IMR-90 (cell line): ENCODE measurements at regions not wholly inside any gene's neighbourhood (a gene's known extent, or its start where the extent isn't known, plus 50 kb on each side); places are given as distances from the start of the nearest gene placed in this dataset.

Source experiments
- ATAC-seq: fragments of 200-7000 bp; cut with Tn5 transposase; 2 replicates; pipeline ENCODE4 v1.9.1; 2020; ENCODE audit warnings: low read depth, mild to moderate bottlenecking, moderate library complexity
- BruUV-seq: library from RNA; stranded (reverse); fragments of 400-500 nt; replicated peaks from 2 replicates; lab custom pipeline; 2021; lab: Mats Ljungman, UMichigan
- CTCF ChIA-PET: fragments of 300-600 bp; formaldehyde crosslinking; extraction: SDS; loops from one replicate; lab custom pipeline; 2021; ENCODE audit warnings: antibody characterized with exemption; lab: Yijun Ruan, JAX
- POLR2A ChIA-PET: fragments of 300-600 bp; sonication (Branson Sonifier 250); formaldehyde crosslinking; loops from one replicate; lab custom pipeline; 2022; ENCODE audit warnings: antibody characterized with exemption; ENCODE audit not compliant: unreplicated experiment; lab: Charles Lee
- DNase-seq: peaks from one replicate; pipeline ENCODE4 v3.0.0; 2013
- H2AFZ ChIP-seq: replicated peaks from 2 replicates; pipeline ENCODE3; 2013; ENCODE audit warnings: low read length, mild to moderate bottlenecking; ENCODE audit not compliant: poor library complexity
- H2AK5ac ChIP-seq: 2 replicates; pipeline ENCODE4 v1.6.1; 2013; ENCODE audit warnings: low read depth, low read length, inconsistent platforms
- H2AK9ac ChIP-seq: replicated peaks from 2 replicates; pipeline ENCODE3; 2013; ENCODE audit warnings: mild to moderate bottlenecking, low read depth, low read length, moderate library complexity; ENCODE audit not compliant: poor library complexity
- H2BK120ac ChIP-seq: 2 replicates; pipeline ENCODE4 v1.6.1; 2013; ENCODE audit warnings: low read depth, low read length, inconsistent platforms
- H2BK15ac ChIP-seq: 3 replicates; pipeline ENCODE4 v1.6.1; 2013; ENCODE audit warnings: low read depth, low read length, inconsistent platforms
- H2BK20ac ChIP-seq: 2 replicates; pipeline ENCODE4 v1.6.1; 2013; ENCODE audit warnings: low read depth, mild to moderate bottlenecking, inconsistent platforms, low read length, moderate library complexity
- H2BK5ac ChIP-seq: 2 replicates; pipeline ENCODE4 v1.6.1; 2013; ENCODE audit warnings: mild to moderate bottlenecking, low read depth, low read length, inconsistent platforms; ENCODE audit not compliant: poor library complexity, severe bottlenecking
- H3K14ac ChIP-seq: replicated peaks from 2 replicates; pipeline ENCODE4 v1.6.1; 2013; ENCODE audit warnings: low read depth, low read length, inconsistent platforms
- H3K18ac ChIP-seq: 2 replicates; pipeline ENCODE4 v1.6.1; 2013; ENCODE audit warnings: low read depth, low read length, control low read depth
- H3K23ac ChIP-seq: 2 replicates; pipeline ENCODE4 v1.6.1; 2013; ENCODE audit warnings: low read depth, low read length, inconsistent platforms
- H3K27ac ChIP-seq: 2 replicates; pipeline ENCODE4 v1.5.1; 2013; ENCODE audit warnings: mild to moderate bottlenecking, control low read depth, low read length; ENCODE audit not compliant: insufficient read depth
- H3K27me3 ChIP-seq: 2 replicates; pipeline ENCODE4 v1.6.1; 2013; ENCODE audit warnings: low read length; ENCODE audit not compliant: control insufficient read depth, insufficient read depth
- H3K36me3 ChIP-seq: 2 replicates; pipeline ENCODE4 v1.6.1; 2013; ENCODE audit warnings: low read length, mixed read lengths; ENCODE audit not compliant: control insufficient read depth, insufficient read depth
- H3K4ac ChIP-seq: 2 replicates; pipeline ENCODE4 v1.6.1; 2013; ENCODE audit warnings: low read depth, low read length, inconsistent platforms
- H3K4me1 ChIP-seq: 2 replicates; pipeline ENCODE4 v1.6.1; 2013; ENCODE audit warnings: low read length, mixed read lengths; ENCODE audit not compliant: control insufficient read depth, insufficient read depth
- H3K4me2 ChIP-seq: 2 replicates; pipeline ENCODE4 v1.6.1; 2013; ENCODE audit warnings: low read depth, mild to moderate bottlenecking, control low read depth, low read length, moderate library complexity
- H3K4me3 ChIP-seq: 2 replicates; pipeline ENCODE4 v1.5.1; 2013; ENCODE audit warnings: low read depth, mild to moderate bottlenecking, control low read depth, low read length, moderate library complexity; ENCODE audit not compliant: insufficient read depth
- H3K56ac ChIP-seq: 2 replicates; pipeline ENCODE4 v1.6.1; 2013; ENCODE audit warnings: low read length, inconsistent platforms; ENCODE audit not compliant: insufficient read depth; ENCODE audit errors: extremely low read depth
- H3K79me1 ChIP-seq, 2 experiments: 2 replicates each; pipeline ENCODE4 v1.6.1; 2013; ENCODE audit warnings: low read length in 2 of 2, inconsistent platforms in 1 of 2, low read depth in 1 of 2
- H3K9ac ChIP-seq: 2 replicates; pipeline ENCODE4 v1.6.1; 2013; ENCODE audit warnings: low read depth, low read length, control low read depth
- H3K9me1 ChIP-seq: 2 replicates; pipeline ENCODE4 v1.6.1; 2013; ENCODE audit warnings: low read length, inconsistent platforms; ENCODE audit not compliant: insufficient read depth
- H3K9me3 ChIP-seq: 2 replicates; pipeline ENCODE4 v1.6.1; 2013; ENCODE audit warnings: low read length; ENCODE audit not compliant: control insufficient read depth, insufficient read depth
- H4K20me1 ChIP-seq: 2 replicates; pipeline ENCODE4 v1.6.1; 2013; ENCODE audit warnings: low read length, inconsistent platforms; ENCODE audit not compliant: insufficient read depth
- H4K5ac ChIP-seq: 2 replicates; pipeline ENCODE4 v1.6.1; 2013; ENCODE audit warnings: mild to moderate bottlenecking, low read depth, low read length, control low read depth
- H4K8ac ChIP-seq, 2 experiments: 2 replicates each; pipeline ENCODE4 v1.6.1; 2013; ENCODE audit warnings: low read depth in 2 of 2, low read length in 2 of 2, control low read depth in 1 of 2, inconsistent platforms in 1 of 2
- H4K91ac ChIP-seq: 2 replicates; pipeline ENCODE4 v1.6.1; 2013; ENCODE audit warnings: low read depth, low read length, inconsistent platforms; ENCODE audit not compliant: insufficient read depth
- BHLHE40 ChIP-seq: fragments of 150-350 bp; IDR thresholded peaks from 2 replicates; pipeline ENCODE4 v1.6.1; 2016; ENCODE audit warnings: mild to moderate bottlenecking, low read depth, low read length
- CEBPB ChIP-seq: IDR thresholded peaks from 2 replicates; pipeline ENCODE4 v1.6.1; 2012; ENCODE audit warnings: low read depth, low read length, improper control_type of control experiment
- CHD1 ChIP-seq: IDR thresholded peaks from 2 replicates; pipeline ENCODE4 v1.6.1; 2012; ENCODE audit warnings: low read depth, low read length, improper control_type of control experiment
- CTCF ChIP-seq: conservative IDR thresholded peaks from 2 replicates; pipeline ENCODE4 v1.5.1; 2012; ENCODE audit warnings: mild to moderate bottlenecking, low read depth, low read length, improper control_type of control experiment
- ELK1 ChIP-seq: fragments of 150-350 bp; IDR thresholded peaks from 2 replicates; pipeline ENCODE4 v1.6.1; 2016; ENCODE audit warnings: low read depth, mild to moderate bottlenecking, low read length, moderate library complexity, borderline replicate concordance
- FOS ChIP-seq: fragments of 150-350 bp; IDR thresholded peaks from 2 replicates; pipeline ENCODE4 v1.6.1; 2016; ENCODE audit warnings: low read depth, low read length
- MAFK ChIP-seq: IDR thresholded peaks from 2 replicates; pipeline ENCODE4 v1.6.1; 2012; ENCODE audit warnings: low read depth, low read length, improper control_type of control experiment
- MAZ ChIP-seq: IDR thresholded peaks from 2 replicates; pipeline ENCODE4 v1.6.1; 2012; ENCODE audit warnings: low read depth, mild to moderate bottlenecking, low read length, improper control_type of control experiment, moderate library complexity, borderline replicate concordance
- MXI1 ChIP-seq: IDR thresholded peaks from 2 replicates; pipeline ENCODE4 v1.6.1; 2012; ENCODE audit warnings: low read depth, mild to moderate bottlenecking, low read length, moderate library complexity, borderline replicate concordance
- NFE2L2 ChIP-seq: fragments of 150-350 bp; IDR thresholded peaks from 2 replicates; pipeline ENCODE4 v1.6.1; 2016; ENCODE audit warnings: low read depth, mild to moderate bottlenecking, low read length
- POLR2A ChIP-seq: IDR thresholded peaks from 2 replicates; pipeline ENCODE4 v1.6.1; 2012; ENCODE audit warnings: mild to moderate bottlenecking, low read depth, low read length
- RAD21 ChIP-seq: IDR thresholded peaks from 2 replicates; pipeline ENCODE4 v1.6.1; 2012; ENCODE audit warnings: low read length, improper control_type of control experiment
- RCOR1 ChIP-seq: IDR thresholded peaks from 2 replicates; pipeline ENCODE4 v1.6.1; 2012; ENCODE audit warnings: mild to moderate bottlenecking, low read length, improper control_type of control experiment; ENCODE audit not compliant: insufficient replicate concordance
- RFX5 ChIP-seq: IDR thresholded peaks from 2 replicates; pipeline ENCODE4 v1.8.0; 2012; ENCODE audit warnings: low read depth, mild to moderate bottlenecking, low read length, moderate library complexity
- SMC3 ChIP-seq: fragments of 150-350 bp; IDR thresholded peaks from 2 replicates; pipeline ENCODE4 v1.6.1; 2016; ENCODE audit warnings: low read depth, mild to moderate bottlenecking, antibody characterized with exemption, low read length, moderate library complexity
- USF2 ChIP-seq: fragments of 150-350 bp; IDR thresholded peaks from 2 replicates; pipeline ENCODE4 v1.6.1; 2017; ENCODE audit warnings: mild to moderate bottlenecking, antibody characterized with exemption, low read length, low read depth
- WGBS, 2 experiments: methylation state at CpG; one replicate each; pipeline versions ENCODE4 v1.1.5 to v1.1.7; 2013; ENCODE audit warnings: missing lambda C conversion rate in 2 of 2; ENCODE audit not compliant: insufficient read length in 1 of 2; ENCODE audit errors: extremely low coverage in 2 of 2; 5-methylcytosine and 5-hydroxymethylcytosine counted together
- dilution Hi-C: fragments of 300-500 bp; cut with HindIII; formaldehyde crosslinking; loops from one replicate; pipeline ENCODE4 v1.14.3; 2018; ENCODE audit warnings: low sequenced_read_pairs; ENCODE audit not compliant: unreplicated experiment
- in situ Hi-C: fragments of 300-500 bp; cut with MboI; formaldehyde crosslinking; loops from 3 replicates; pipeline ENCODE4 v1.14.3; 2019; ENCODE audit warnings: low sequenced_read_pairs, inconsistent platforms, mixed read lengths
- intact Hi-C: fragments of 100-400 bp; cut with micrococcal nuclease; formaldehyde crosslinking; loops from 2 replicates; pipeline ENCODE4 v1.10.0; 2022

GRCh38 chr11:109043315-109043714 is 378.4 kb downstream of the DDX10 start:
- no peak overlapping the region for H3K14ac ChIP-seq
- dilution Hi-C loops, result no loop called here
- H3K9ac ChIP-seq, result no peak overlapping the region
- H2BK120ac ChIP-seq, result no peak overlapping the region
- H2BK15ac ChIP-seq, result no peak overlapping the region
- H4K5ac ChIP-seq, result no peak overlapping the region
- H3K27ac ChIP-seq, result no peak overlapping the region
- no peak overlapping the region for H3K4me2 ChIP-seq
- H4K91ac ChIP-seq, result no peak overlapping the region
- in situ Hi-C loops, result no loop called here
- DNase-seq (no peak), ATAC-seq (no peak)
- H3K36me3 ChIP-seq, result no peaks in the 10 kb centered on the region
- H3K4me1 ChIP-seq, result no peaks in the 10 kb centered on the region
- H3K27me3 ChIP-seq, result no peaks in the 10 kb centered on the region
- CTCF ChIA-PET, result no interaction called here
- no peak overlapping the region for H2AK9ac ChIP-seq
- TF ChIP-seq SMC3 (no peak), MAZ (no peak), USF2 (no peak), CTCF (no peak), RCOR1 (no peak), MAFK (no peak), CHD1 (no peak), FOS (no peak), RFX5 (no peak), ELK1 (no peak), POLR2A (no peak), NFE2L2 (no peak), RAD21 (no peak), MXI1 (no peak), BHLHE40 (no peak), CEBPB (no peak)
- BruUV-seq, result no TSS peak
- no peak overlapping the region for H3K4me3 ChIP-seq
- H4K20me1 ChIP-seq, result no peaks in the 10 kb centered on the region
- WGBS, 2 experiments, result no CpG with 5 or more reads among the region's 3 CpGs
- H3K9me3 ChIP-seq, result no peaks in the 10 kb centered on the region
- H2BK20ac ChIP-seq, result no peak overlapping the region
- no peak overlapping the region for H3K23ac ChIP-seq
- H3K18ac ChIP-seq, result no peak overlapping the region
- POLR2A ChIA-PET, result no interaction called here
- no peaks in the 10 kb centered on the region for H3K79me1 ChIP-seq
- intact Hi-C loops, result no loop called here
- no peak overlapping the region for H3K4ac ChIP-seq
- H2BK5ac ChIP-seq, result no peak overlapping the region
- no peak overlapping the region for H4K8ac ChIP-seq
- no peak overlapping the region for H2AK5ac ChIP-seq
- H3K9me1 ChIP-seq, result no peaks in the 10 kb centered on the region; the same call in 1 of the 2 replicates
- no peak overlapping the region for H3K56ac ChIP-seq
- H2AFZ ChIP-seq, result no peak overlapping the region
